Right lung (tissue), 2 donors: ENCODE measurements at regions not wholly inside any gene's neighbourhood (a gene's known extent, or its start where the extent isn't known, plus 50 kb on each side); places are given as distances from the start of the nearest gene placed in this dataset.
"Not testable (repeated sequence)": the region's sequence is repeated elsewhere in the genome, so short reads cannot be mapped to it uniquely, and the experiment has no call there.

ENCODE experiments used
- DNase-seq, 2 donors: peaks; one replicate each; pipeline ENCODE4 v3.0.0-alpha.2; 2013

- DNase-seq = no peak
These were observed 257.2 kb upstream of the RGPD4 start for GRCh38 chr2:107569496-107569895.

- no peak for DNase-seq
These were observed 255.8 kb upstream of the RGPD4 start for GRCh38 chr2:107570876-107571275.

GRCh38 chr2:107572890-107573289 lies 253.8 kb upstream of the RGPD4 start:
- DNase-seq = not testable (repeated sequence)

GRCh38 chr2:107576991-107577390 lies 249.7 kb upstream of the RGPD4 start:
- no peak for DNase-seq

GRCh38 chr2:107582487-107582886 lies 244.2 kb upstream of the RGPD4 start:
- no peak for DNase-seq

GRCh38 chr2:107584577-107584976 lies 242.1 kb upstream of the RGPD4 start:
- DNase-seq = no peak

- DNase-seq = no peak
These were observed 240.8 kb upstream of the RGPD4 start for GRCh38 chr2:107585851-107586250.

- DNase-seq = no peak
These were observed 238.5 kb upstream of the RGPD4 start for GRCh38 chr2:107588181-107588580.

GRCh38 chr2:107589079-107589491 lies 237.6 kb upstream of the RGPD4 start:
- no peak for DNase-seq

- DNase-seq = no peak
These were observed 235.0 kb upstream of the RGPD4 start for GRCh38 chr2:107591561-107592279.

GRCh38 chr2:107592280-107592624 lies 234.4 kb upstream of the RGPD4 start:
- no peak for DNase-seq

- DNase-seq = no peak
These were observed 231.4 kb upstream of the RGPD4 start for GRCh38 chr2:107595285-107595684.

- DNase-seq = no peak
These were observed 230.9 kb upstream of the RGPD4 start for GRCh38 chr2:107595749-107596148.

GRCh38 chr2:107597507-107597906 lies 229.2 kb upstream of the RGPD4 start:
- DNase-seq = no peak

- no peak for DNase-seq
These were observed 223.9 kb upstream of the RGPD4 start for GRCh38 chr2:107602801-107603200.

GRCh38 chr2:107607054-107607453 lies 219.6 kb upstream of the RGPD4 start:
- DNase-seq = no peak

GRCh38 chr2:107607473-107607872 lies 219.2 kb upstream of the RGPD4 start:
- DNase-seq = no peak

GRCh38 chr2:107615039-107615438 lies 211.7 kb upstream of the RGPD4 start:
- no peak for DNase-seq

- DNase-seq = no peak
These were observed 207.9 kb upstream of the RGPD4 start for GRCh38 chr2:107618769-107619168.

- DNase-seq = no peak
These were observed 205.2 kb upstream of the RGPD4 start for GRCh38 chr2:107621186-107622165.

- DNase-seq = no peak
These were observed 203.9 kb upstream of the RGPD4 start for GRCh38 chr2:107622741-107623310.

GRCh38 chr2:107625982-107626381 lies 200.7 kb upstream of the RGPD4 start:
- DNase-seq = no peak

- DNase-seq = no peak
These were observed 199.5 kb upstream of the RGPD4 start for GRCh38 chr2:107627164-107627563.
